ENCODE measurements at regions not wholly inside any gene's neighbourhood (a gene's known extent, or its start where the extent isn't known, plus 50 kb on each side); places are given as distances from the start of the nearest gene placed in this dataset.

DNA sequence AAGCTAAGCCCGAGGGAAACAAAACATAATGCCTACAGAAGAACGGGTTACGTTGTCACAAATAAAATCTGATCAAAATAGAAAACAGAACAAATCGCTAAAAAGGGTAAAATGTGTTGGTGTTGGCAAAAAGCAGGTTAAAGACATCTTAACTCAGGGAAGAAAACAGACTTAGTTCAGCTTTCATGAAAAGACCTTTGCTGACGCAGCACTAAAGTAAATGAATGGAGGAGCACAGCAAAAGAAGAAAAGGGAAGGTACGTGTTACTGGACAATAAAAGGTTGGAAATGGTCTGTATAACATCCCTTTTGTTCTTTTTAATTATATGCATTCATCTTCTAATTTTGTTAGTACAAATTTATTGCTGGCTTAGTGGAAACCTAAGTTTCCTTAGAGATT, 117.4 kb upstream of the DSEL start:
- no peaks in the 10 kb centered on the region for H3K36me3 Mint-ChIP-seq (ENCODE audit: insufficient read depth)
- H3K4me3 Mint-ChIP-seq (ENCODE audit: low read depth) = no peak overlapping the region
- no peak for TF ChIP-seq CTCF (IDR thresholded peaks at IDR 0.05; ENCODE audit: unreplicated experiment)
- no peak overlapping the region for H3K27ac Mint-ChIP-seq
- H3K9me3 Mint-ChIP-seq (ENCODE audit: low read depth) = peaks cover 3% of the 10 kb centered on the region
- no peak for DNase-seq (ENCODE audit: low spot score, unreplicated experiment)
- H3K27me3 Mint-ChIP-seq = no peaks in the 10 kb centered on the region
- H3K4me1 Mint-ChIP-seq (ENCODE audit: low read depth) = no peaks in the 10 kb centered on the region

GRCh38 chr18:67621906-67622305, 105.4 kb upstream of the DSEL start:
- no peaks in the 10 kb centered on the region for H3K36me3 Mint-ChIP-seq (ENCODE audit: insufficient read depth)
- no peaks in the 10 kb centered on the region for H3K9me3 Mint-ChIP-seq (ENCODE audit: low read depth)
- H3K4me1 Mint-ChIP-seq (ENCODE audit: low read depth) = peaks cover 19% of the 10 kb centered on the region
- H3K27ac Mint-ChIP-seq = peak overlapping the region; percentile 79
- no peak for TF ChIP-seq CTCF (IDR thresholded peaks at IDR 0.05; ENCODE audit: unreplicated experiment)
- H3K27me3 Mint-ChIP-seq = no peaks in the 10 kb centered on the region
- no peak for DNase-seq (ENCODE audit: low spot score, unreplicated experiment)
- H3K4me3 Mint-ChIP-seq (ENCODE audit: low read depth) = no peak overlapping the region

DNA sequence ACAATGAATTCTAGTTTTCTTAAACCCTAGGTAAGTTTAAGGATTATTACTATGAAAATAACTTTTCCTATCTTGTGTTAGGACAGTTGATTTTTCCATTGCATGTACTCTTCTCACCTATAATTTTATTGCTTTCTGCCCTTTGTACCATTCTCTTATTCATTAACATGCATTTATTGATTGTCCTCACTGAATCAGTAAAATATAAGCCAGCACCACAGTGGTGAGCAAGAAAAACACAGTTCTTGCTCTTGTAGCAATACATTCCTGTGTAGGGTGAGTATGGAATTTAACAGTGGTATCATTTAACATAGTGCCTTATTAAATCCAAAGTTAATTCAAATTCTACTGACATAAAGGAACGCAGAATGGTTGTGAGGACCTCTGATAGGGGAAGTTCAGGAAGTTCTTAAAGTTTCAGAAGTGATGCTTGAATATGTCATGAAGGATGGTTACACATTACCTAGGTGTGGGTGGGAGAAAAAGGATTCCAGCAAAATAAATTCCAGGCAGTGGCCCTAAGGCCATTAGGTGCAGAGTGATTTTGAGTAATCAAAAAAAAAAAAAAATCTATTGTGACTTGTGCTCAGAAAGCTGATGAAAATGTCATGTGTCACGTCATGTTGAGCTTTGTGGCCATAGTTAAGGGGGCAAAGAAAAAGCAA, 104.7 kb upstream of the DSEL start:
- no peaks in the 10 kb centered on the region for H3K27me3 Mint-ChIP-seq
- H3K36me3 Mint-ChIP-seq (ENCODE audit: insufficient read depth) = no peaks in the 10 kb centered on the region
- H3K4me3 Mint-ChIP-seq (ENCODE audit: low read depth) = no peak overlapping the region
- H3K9me3 Mint-ChIP-seq (ENCODE audit: low read depth) = no peaks in the 10 kb centered on the region
- H3K27ac Mint-ChIP-seq = peak overlapping the region; percentile 79
- peaks cover 22% of the 10 kb centered on the region for H3K4me1 Mint-ChIP-seq (ENCODE audit: low read depth)
- no peak for TF ChIP-seq CTCF (IDR thresholded peaks at IDR 0.05; ENCODE audit: unreplicated experiment)
- DNase-seq (ENCODE audit: low spot score, unreplicated experiment) = no peak

DNA sequence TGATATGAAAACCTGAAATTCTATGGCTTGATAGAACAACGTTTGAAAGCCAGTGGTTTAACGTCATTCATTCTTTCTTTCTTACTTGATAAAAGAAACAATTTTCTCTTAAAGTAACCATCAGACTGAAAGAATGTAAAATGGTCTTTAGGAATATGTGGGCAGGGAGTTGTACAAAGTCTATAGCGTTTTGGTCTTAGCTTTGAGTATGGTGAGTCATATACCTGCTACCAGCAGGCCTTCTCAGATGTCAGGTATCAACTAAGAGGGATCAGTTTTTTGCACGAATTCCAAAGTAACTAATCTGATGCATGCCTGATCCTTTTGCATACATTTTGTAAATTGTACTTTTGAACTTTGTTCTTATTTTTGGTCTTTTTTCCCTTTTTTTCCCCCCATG, 101.5 kb upstream of the DSEL start:
- H3K9me3 Mint-ChIP-seq (ENCODE audit: low read depth) = no peaks in the 10 kb centered on the region
- no peak for DNase-seq (ENCODE audit: low spot score, unreplicated experiment)
- H3K4me3 Mint-ChIP-seq (ENCODE audit: low read depth) = no peak overlapping the region
- H3K36me3 Mint-ChIP-seq (ENCODE audit: insufficient read depth) = no peaks in the 10 kb centered on the region
- no peak overlapping the region for H3K27ac Mint-ChIP-seq
- peaks cover 37% of the 10 kb centered on the region for H3K4me1 Mint-ChIP-seq (ENCODE audit: low read depth)
- H3K27me3 Mint-ChIP-seq = no peaks in the 10 kb centered on the region
- TF ChIP-seq CTCF (IDR thresholded peaks at IDR 0.05; ENCODE audit: unreplicated experiment) = no peak

DNA sequence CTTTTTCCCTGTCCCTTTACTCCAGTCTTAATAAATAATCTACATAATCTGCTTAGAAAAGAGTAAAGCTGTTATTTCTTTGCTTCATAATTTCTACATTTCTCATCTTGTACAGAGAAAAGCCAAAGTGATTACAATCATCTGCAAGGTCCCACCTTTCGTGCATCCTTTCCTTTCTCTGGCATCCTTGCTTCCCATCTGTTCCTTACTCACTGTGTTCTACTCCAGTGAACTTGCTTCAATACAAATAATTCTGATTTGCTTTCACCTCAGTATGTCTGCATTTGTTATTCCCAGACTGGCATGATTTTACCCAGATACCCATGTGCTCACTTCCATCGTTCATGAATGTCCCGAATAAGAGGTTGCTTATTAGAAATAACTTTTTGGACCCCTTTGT, 99.4 kb upstream of the DSEL start:
- Mint-ChIP-seq H3K4me3 (ENCODE audit: low read depth) (no peak overlapping the region), H3K9me3 (ENCODE audit: low read depth) (peaks cover 3% of the 10 kb centered on the region), H3K27ac (no peak overlapping the region), H3K4me1 (ENCODE audit: low read depth) (peaks cover 23% of the 10 kb centered on the region), H3K36me3 (ENCODE audit: insufficient read depth) (no peaks in the 10 kb centered on the region), H3K27me3 (no peaks in the 10 kb centered on the region)
- no peak for DNase-seq (ENCODE audit: low spot score, unreplicated experiment)
- TF ChIP-seq CTCF (IDR thresholded peaks at IDR 0.05; ENCODE audit: unreplicated experiment) = no peak

Measured in progenitor cell of endocrine pancreas (in vitro differentiated cells).